Natural killer cell treated with Interleukin-12 subunit alpha and Interleukin-12 subunit beta and Interleukin-15 and Interleukin-18, amount 100 ng/mL, for 72 hours (primary cell): ENCODE measurements at regions not wholly inside any gene's neighbourhood (a gene's known extent, or its start where the extent isn't known, plus 50 kb on each side); places are given as distances from the start of the nearest gene placed in this dataset.
"Not testable (repeated sequence)": the region's sequence is repeated elsewhere in the genome, so short reads cannot be mapped to it uniquely, and the experiment has no call there.

Experiments
- ATAC-seq, 2 donors: fragments of 150-1000 bp; cut with Tn5 transposase in 1 of 2; sonication (Bioruptor Pico), chemical (Tn5 transposase) in 1 of 2; 2 replicates each; pipeline ENCODE4 v1.10.0; 2021
- DNase-seq: peaks from one replicate; pipeline ENCODE4 v3.0.0; 2022; ENCODE audit warnings: low spot score
- H3K27ac Mint-ChIP-seq, 2 donors: 1 replicate in 1 of 2; 2 replicates in 1 of 2; pipeline ENCODE4 v1.8.0; 2022; ENCODE audit warnings: mixed read lengths in 2 of 2, mild to moderate bottlenecking in 1 of 2, moderate library complexity in 1 of 2
- H3K27me3 Mint-ChIP-seq, 2 donors: 1 replicate in 1 of 2; 2 replicates in 1 of 2; pipeline ENCODE4 v1.8.0; 2022; ENCODE audit warnings: mixed read lengths in 2 of 2
- H3K36me3 Mint-ChIP-seq: one replicate; pipeline ENCODE4 v1.8.0; 2022; ENCODE audit warnings: mixed read lengths
- H3K4me1 Mint-ChIP-seq, 2 donors: 1 replicate in 1 of 2; 2 replicates in 1 of 2; pipeline ENCODE4 v1.8.0; 2022; ENCODE audit warnings: low read depth in 2 of 2, mixed read lengths in 2 of 2, mild to moderate bottlenecking in 1 of 2
- H3K4me3 Mint-ChIP-seq: one replicate; pipeline ENCODE4 v1.8.0; 2022; ENCODE audit warnings: mixed read lengths
- H3K9me3 Mint-ChIP-seq: 2 replicates; pipeline ENCODE4 v1.8.0; 2022; ENCODE audit warnings: mixed read lengths

DNA sequence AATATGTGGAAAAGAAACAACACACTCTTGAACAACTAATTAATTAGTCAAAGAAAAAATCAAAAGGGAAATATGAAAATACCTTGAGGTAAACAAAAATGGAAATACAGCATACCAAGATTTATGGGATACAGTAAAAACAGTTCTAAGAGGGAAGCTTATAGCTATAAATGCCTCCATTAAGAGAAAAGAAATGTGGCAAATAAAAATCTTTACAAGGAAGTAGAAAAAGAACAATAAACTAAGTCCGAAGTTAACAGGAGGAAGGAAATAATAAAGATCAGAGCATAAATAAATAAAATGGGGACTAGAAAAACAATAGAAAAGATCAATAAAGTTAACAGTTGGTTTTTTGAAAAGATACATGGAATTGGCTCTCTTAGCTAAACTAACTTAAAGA is 267.8 kb upstream of the NRP1 start:
- peaks cover 3% of the 10 kb centered on the region for H3K9me3 Mint-ChIP-seq
- DNase-seq (no peak), ATAC-seq (no peak)
- H3K4me3 Mint-ChIP-seq = no peak overlapping the region
- no peaks in the 10 kb centered on the region for H3K4me1 Mint-ChIP-seq
- H3K27ac Mint-ChIP-seq = no peak overlapping the region
- H3K27me3 Mint-ChIP-seq = peaks cover 26 to 28% of the 10 kb centered on the region in 2 donors
- H3K36me3 Mint-ChIP-seq = peaks cover 8% of the 10 kb centered on the region

DNA sequence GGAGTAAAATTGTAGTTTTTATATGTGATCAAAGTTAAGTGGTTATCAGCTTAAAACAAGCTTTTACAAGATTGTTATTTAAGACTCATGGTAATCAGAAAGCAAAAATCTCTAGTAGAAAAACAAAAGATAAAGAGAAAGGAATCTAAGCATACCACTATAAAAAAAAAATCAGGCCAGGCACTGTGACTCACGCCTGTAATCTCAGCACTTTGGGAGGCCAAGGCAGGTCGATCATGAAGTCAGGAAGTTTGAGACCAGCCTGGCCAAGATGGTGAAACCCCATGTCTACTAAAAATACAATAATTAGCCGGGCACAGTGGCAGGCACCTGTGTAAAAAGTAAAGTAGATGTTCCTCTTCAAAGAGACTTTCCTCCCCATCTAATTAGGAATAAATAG is 265.9 kb upstream of the NRP1 start:
- peaks cover 8% of the 10 kb centered on the region for H3K36me3 Mint-ChIP-seq

DNA sequence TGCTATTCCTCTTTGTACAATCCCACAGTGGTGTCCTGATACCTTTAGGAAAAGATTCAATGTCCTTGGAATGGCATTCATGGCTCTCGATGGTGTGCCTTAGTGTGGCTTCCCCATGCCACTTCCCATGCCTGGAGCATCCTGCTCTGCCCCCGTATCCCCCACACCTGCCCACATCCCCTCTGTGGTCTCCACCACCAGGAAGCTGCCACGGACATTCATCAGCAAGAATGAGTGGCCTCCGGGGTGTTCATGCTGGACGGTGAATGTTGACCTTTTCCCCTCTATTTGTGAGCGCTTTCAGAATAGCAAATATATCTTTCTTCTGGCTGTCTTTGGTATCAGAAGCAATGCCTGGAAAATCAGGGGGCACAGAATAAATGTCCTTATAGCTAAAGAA is 262.0 kb upstream of the NRP1 start:
- DNase-seq = no peak
- no peak overlapping the region for H3K27ac Mint-ChIP-seq
- peaks cover 3% of the 10 kb centered on the region for H3K9me3 Mint-ChIP-seq
- H3K4me1 Mint-ChIP-seq = no peaks in the 10 kb centered on the region
- H3K4me3 Mint-ChIP-seq = no peak overlapping the region
- peaks cover 15 to 27% of the 10 kb centered on the region in 2 donors for H3K27me3 Mint-ChIP-seq
- H3K36me3 Mint-ChIP-seq = peaks cover 8% of the 10 kb centered on the region
- no peak for ATAC-seq

More for the DNA sequence above, 265.9 kb upstream of the NRP1 start:
- no peak overlapping the region for H3K27ac Mint-ChIP-seq
- no peak for DNase-seq
- no peaks in the 10 kb centered on the region for H3K4me1 Mint-ChIP-seq
- no peak overlapping the region for H3K4me3 Mint-ChIP-seq
- no peak for ATAC-seq
- peaks cover 21 to 25% of the 10 kb centered on the region in 2 donors for H3K27me3 Mint-ChIP-seq
- peaks cover 3% of the 10 kb centered on the region for H3K9me3 Mint-ChIP-seq

DNA sequence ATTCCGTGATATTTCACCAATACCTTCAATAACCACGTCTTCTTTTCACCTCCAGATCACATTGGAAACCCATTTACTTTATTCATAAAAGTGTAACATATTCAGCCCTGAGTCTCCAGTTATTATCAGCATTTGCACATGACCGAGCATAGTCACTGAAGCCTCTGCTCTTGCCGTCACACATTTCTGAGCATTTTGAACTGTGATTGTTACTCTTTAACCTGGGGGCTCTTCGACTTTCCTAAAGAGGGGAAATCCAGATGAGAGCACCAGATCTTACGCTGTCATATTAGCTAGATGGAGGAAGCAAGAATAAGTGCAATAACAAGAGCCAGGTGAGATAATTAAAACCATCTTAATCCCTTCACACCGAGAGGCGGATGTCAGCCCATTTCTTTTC is 260.0 kb upstream of the NRP1 start:
- Mint-ChIP-seq H3K36me3 (peaks cover 8% of the 10 kb centered on the region), H3K27me3 (peaks cover 10 to 20% of the 10 kb centered on the region in 2 donors), H3K9me3 (peaks cover 3% of the 10 kb centered on the region), H3K4me3 (no peak overlapping the region), H3K4me1 (no peaks in the 10 kb centered on the region), H3K27ac (no peak overlapping the region)
- DNase-seq (no peak), ATAC-seq (no peak)

DNA sequence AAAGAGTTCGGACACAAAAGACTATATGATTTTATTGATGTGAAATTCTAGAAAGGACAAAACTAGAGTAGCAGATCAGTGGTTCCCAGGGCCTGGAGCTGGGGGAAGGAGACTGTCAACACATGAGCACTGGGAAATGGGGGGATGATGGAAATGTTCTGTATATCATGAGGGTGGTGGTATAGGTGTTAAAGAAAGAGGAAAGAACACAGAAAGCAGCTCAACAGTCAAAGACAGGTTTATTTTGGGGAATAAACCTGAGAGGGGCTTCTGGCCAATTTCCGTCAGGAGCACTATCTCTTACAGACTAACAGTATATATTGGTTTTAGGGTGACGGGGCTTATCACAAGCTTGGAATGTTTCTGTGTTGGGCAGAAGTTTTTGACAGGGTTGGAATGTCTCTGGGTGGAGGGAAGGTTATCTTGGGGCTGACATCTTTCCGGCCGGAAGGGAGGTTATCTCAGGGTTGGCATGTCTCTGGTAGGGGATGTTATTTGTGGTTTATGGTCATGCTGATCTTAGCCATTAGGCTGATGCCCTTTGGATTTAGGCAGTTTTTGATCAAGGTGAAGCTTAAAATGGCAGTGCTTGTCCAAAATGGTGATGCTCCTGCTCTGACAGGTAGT is 254.6 kb upstream of the NRP1 start:
- H3K4me1 Mint-ChIP-seq = no peaks in the 10 kb centered on the region
- H3K27me3 Mint-ChIP-seq = peaks cover 24 to 29% of the 10 kb centered on the region in 2 donors
- H3K4me3 Mint-ChIP-seq = no peak overlapping the region
- ATAC-seq (no peak), DNase-seq (no peak)
- H3K36me3 Mint-ChIP-seq = no peaks in the 10 kb centered on the region
- H3K27ac Mint-ChIP-seq = no peak overlapping the region
- peaks cover 4% of the 10 kb centered on the region for H3K9me3 Mint-ChIP-seq

DNA sequence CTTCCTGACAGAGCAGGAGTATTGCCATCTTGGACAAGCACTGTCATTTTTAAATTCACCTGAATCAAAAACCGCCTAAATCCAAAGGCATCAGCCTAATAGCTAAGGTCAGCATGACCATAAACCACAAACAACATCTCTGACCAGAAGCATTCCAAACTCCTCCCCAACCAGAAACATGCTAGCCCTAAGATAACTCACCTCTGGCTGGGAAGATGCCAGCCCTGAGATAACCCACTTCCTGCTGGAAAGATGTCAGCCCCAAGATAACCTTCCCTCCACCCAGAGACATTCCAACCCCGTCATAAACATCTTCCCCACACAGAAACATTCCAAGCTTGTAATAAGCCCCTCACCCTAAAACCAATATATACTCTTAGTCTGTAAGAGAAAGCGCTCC is 250.1 kb upstream of the NRP1 start:
- not testable (repeated sequence) for H3K27ac Mint-ChIP-seq, H3K4me1 Mint-ChIP-seq, H3K36me3 Mint-ChIP-seq, ATAC-seq, H3K9me3 Mint-ChIP-seq, H3K4me3 Mint-ChIP-seq, DNase-seq
- H3K27me3 Mint-ChIP-seq = peaks cover 25 to 27% of the 10 kb centered on the region in 2 donors

DNA sequence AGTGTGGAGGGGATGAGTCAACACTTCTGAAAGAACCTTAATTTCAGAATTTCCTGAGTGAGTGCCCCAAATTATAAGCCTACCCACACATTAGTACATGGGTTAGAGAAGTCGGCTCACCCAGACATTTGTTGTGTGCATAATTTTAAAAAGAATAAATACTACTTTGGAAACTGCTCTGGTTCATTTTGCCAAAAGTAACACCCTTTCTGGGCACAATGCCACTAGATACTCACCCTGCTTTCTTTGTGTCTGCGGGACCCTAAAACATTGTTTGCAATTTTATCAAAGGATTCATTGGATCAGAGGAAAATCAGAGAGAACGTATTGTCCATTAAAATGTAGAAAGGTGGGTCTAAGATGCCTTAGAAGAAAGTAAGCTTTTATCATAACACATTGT is 245.5 kb upstream of the NRP1 start:
- no peaks in the 10 kb centered on the region for H3K4me1 Mint-ChIP-seq
- DNase-seq = no peak
- no peaks in the 10 kb centered on the region for H3K9me3 Mint-ChIP-seq
- no peak overlapping the region for H3K4me3 Mint-ChIP-seq
- H3K27me3 Mint-ChIP-seq = peaks cover 10 to 22% of the 10 kb centered on the region in 2 donors
- H3K36me3 Mint-ChIP-seq = no peaks in the 10 kb centered on the region
- no peak overlapping the region for H3K27ac Mint-ChIP-seq
- no peak for ATAC-seq

DNA sequence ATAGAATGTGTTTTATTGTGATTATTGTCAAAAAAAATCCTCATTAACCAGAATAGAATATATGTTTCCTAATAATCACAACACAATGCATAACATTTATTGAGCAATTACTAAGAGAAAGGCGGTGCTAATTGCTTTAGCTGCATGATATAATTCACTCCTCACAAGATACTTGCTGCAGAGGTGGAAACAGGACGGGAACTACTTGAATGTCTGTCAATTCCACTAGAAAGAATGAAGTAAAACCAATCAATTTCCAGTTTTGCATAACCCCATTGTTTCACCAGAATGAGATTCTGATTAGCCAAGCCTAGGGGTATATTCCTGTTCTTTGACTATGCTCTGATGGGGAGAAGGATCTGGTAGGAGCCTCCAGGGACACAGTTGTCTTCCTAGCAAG is 239.1 kb upstream of the NRP1 start:
- H3K27me3 Mint-ChIP-seq = peaks cover 8 to 14% of the 10 kb centered on the region in 2 donors
- ATAC-seq (no peak), DNase-seq (no peak)
- no peak overlapping the region for H3K4me3 Mint-ChIP-seq
- no peaks in the 10 kb centered on the region for H3K36me3 Mint-ChIP-seq
- no peaks in the 10 kb centered on the region for H3K9me3 Mint-ChIP-seq
- no peak overlapping the region for H3K27ac Mint-ChIP-seq
- H3K4me1 Mint-ChIP-seq = no peaks in the 10 kb centered on the region

DNA sequence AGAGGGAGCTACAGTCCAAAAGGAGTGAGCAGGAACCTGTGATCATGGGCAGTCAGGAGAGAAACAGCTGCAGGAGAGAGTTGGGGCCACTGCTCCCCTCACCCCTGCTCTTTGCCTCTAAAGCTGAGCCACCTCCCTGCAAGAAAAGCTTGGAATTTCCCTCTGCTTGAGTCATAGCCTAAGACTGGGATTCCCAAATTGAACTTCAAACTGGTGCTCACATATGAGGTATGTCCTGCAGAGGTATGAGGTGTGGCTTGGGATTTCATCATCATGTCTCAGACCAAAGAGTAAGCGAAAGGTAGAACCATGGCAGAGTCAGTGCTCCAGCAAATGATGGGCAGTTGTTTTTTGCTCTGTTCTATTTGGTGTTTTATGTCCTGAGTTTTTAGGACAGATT is 237.1 kb upstream of the NRP1 start:
- peak in 1 of 2 donors; percentile 32 for ATAC-seq
- peaks cover 8 to 10% of the 10 kb centered on the region in 2 donors for H3K27me3 Mint-ChIP-seq
- no peaks in the 10 kb centered on the region for H3K9me3 Mint-ChIP-seq
- H3K36me3 Mint-ChIP-seq = no peaks in the 10 kb centered on the region
- no peak overlapping the region for H3K27ac Mint-ChIP-seq
- DNase-seq = no peak
- no peak overlapping the region for H3K4me3 Mint-ChIP-seq
- H3K4me1 Mint-ChIP-seq = no peaks in the 10 kb centered on the region

DNA sequence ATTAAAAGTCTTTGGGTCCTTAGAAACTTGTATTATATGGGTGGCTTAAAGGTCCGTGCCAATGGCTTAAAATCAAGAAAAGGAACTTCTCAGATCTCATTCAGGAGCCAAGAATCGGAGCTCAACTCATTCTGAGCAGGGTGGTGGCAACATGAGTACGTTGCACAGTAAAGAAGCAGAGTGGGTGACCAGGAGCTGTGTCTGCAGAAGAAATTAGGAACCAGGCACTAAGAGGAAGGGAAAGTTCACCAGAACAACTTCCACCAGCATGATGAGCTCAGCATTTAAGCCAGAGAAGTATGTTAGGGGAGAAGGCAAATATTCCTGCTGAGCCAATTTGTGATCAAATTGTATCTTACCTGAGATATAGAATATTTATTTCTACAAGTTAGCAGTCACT is 236.0 kb upstream of the NRP1 start:
- ATAC-seq = no peak
- no peaks in the 10 kb centered on the region for H3K9me3 Mint-ChIP-seq
- no peak overlapping the region for H3K4me3 Mint-ChIP-seq
- no peak for DNase-seq
- H3K4me1 Mint-ChIP-seq = no peaks in the 10 kb centered on the region
- H3K36me3 Mint-ChIP-seq = no peaks in the 10 kb centered on the region
- no peak overlapping the region for H3K27ac Mint-ChIP-seq
- peaks cover 8 to 10% of the 10 kb centered on the region in 2 donors for H3K27me3 Mint-ChIP-seq

DNA sequence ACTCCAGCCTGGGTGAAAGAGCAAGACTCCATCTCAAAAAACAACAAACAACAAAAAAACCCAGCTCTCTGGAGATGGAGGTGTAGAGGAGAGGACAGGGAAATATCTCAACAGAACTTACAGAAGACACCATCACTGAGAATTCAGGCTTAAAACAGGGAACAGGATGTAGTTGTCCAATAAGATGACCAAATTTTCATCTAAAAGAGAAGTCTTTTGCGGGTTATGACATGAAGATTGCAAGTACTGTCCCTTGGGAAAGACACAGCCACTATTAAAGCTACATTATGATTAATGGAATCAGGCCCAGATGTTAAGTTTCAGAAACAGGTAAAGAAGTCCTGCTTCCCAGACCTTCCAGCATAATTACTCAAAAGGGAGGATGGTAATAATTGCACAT is 235.2 kb upstream of the NRP1 start:
- Mint-ChIP-seq H3K27ac (no peak overlapping the region), H3K4me1 (no peaks in the 10 kb centered on the region), H3K36me3 (no peaks in the 10 kb centered on the region), H3K27me3 (peaks cover 5 to 8% of the 10 kb centered on the region in 2 donors), H3K9me3 (no peaks in the 10 kb centered on the region), H3K4me3 (no peak overlapping the region)
- DNase-seq (no peak), ATAC-seq (no peak)

DNA sequence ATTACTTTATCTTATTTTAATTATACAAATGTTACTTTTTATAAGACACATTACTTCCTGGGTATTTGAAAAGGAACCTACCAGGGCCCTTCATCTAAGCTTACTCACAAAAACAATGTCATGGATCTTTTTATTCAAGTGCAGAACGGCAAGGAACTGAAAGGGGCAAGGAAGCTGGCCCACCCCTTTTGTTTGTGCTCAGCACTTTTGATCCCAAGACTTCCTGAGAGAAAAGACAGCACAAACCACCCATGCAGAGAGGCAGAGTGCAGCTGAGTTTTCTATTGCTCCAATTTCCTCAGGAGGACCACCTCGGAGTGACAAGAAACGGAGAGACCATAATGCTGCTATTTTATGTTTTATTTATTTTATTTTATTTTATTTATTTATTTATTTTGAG is 232.0 kb upstream of the NRP1 start:
- Mint-ChIP-seq H3K9me3 (no peaks in the 10 kb centered on the region), H3K27ac (no peak overlapping the region), H3K4me1 (no peaks in the 10 kb centered on the region), H3K4me3 (no peak overlapping the region), H3K36me3 (no peaks in the 10 kb centered on the region), H3K27me3 (peaks cover 0 to 9% of the 10 kb centered on the region in 2 donors)
- DNase-seq (no peak), ATAC-seq (no peak)

DNA sequence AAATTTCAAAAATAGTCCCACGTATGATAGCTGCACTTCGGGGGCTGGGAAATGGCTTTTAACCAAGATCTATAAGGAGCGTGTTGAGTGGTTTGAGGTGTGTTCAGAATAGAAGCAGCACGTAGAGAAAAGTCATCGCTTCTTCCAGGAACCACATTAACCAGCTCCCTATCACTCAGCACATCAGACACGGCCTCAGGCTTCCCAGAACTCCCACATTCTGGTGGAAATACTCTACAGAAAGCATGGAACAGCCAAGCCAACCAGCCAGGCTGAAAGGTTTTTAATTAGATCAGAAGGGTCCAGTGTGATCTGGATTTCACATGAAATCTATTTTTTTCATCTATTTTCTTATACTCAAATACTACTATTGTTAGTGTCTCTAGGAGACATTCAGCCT is 231.5 kb upstream of the NRP1 start:
- H3K36me3 Mint-ChIP-seq = no peaks in the 10 kb centered on the region
- DNase-seq (no peak), ATAC-seq (no peak)
- H3K4me1 Mint-ChIP-seq = no peaks in the 10 kb centered on the region
- no peaks in the 10 kb centered on the region for H3K9me3 Mint-ChIP-seq
- H3K27me3 Mint-ChIP-seq = peaks cover 0 to 9% of the 10 kb centered on the region in 2 donors
- H3K27ac Mint-ChIP-seq = no peak overlapping the region
- no peak overlapping the region for H3K4me3 Mint-ChIP-seq

DNA sequence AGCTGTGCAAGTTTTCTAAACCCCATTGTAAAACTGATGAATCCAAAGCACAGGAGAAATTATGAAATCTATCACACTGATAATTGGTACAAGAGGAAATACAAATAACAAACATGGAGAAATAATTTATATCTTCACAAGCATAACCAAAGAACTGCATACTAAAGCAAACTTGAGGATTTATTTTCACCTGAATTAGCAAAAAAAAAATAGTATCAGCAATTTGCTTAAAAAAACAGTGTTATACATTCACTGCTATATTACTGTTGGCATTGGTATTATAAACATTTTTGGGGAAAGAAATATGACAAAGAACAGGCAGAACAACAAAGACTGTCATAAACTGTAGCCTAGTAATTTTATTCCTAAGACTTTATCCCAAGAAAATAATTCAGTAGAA is 230.8 kb upstream of the NRP1 start:
- Mint-ChIP-seq H3K27ac (no peak overlapping the region), H3K4me3 (no peak overlapping the region), H3K27me3 (peaks cover 7 to 9% of the 10 kb centered on the region in 2 donors), H3K4me1 (no peaks in the 10 kb centered on the region), H3K36me3 (no peaks in the 10 kb centered on the region), H3K9me3 (no peaks in the 10 kb centered on the region)
- DNase-seq (no peak), ATAC-seq (no peak)

DNA sequence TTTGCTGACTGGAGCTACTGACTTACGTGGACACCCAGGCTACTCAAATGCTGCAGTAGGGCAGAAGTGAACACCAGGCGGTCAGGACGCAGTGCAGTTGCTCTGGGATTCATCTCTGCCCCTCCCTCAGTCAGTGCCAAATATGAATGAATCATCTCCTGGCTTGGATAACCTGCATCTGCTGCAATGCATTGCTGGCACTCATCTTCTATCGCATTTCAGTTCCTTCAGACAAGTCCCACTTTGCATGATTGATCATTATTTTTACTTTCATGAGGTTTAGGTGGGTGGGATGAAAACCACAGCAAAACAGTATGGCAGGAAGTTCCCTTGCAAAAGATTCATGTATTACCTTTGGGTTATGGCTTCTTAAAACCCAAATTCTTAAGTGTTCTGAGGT is 224.6 kb upstream of the NRP1 start:
- peaks cover 14 to 35% of the 10 kb centered on the region in 2 donors for H3K27me3 Mint-ChIP-seq
- no peak overlapping the region for H3K4me3 Mint-ChIP-seq
- no peak for DNase-seq
- no peaks in the 10 kb centered on the region for H3K9me3 Mint-ChIP-seq
- no peaks in the 10 kb centered on the region for H3K36me3 Mint-ChIP-seq
- no peak for ATAC-seq
- no peaks in the 10 kb centered on the region for H3K4me1 Mint-ChIP-seq
- H3K27ac Mint-ChIP-seq = no peak overlapping the region
